ENCODE measurements at regions not wholly inside any gene's neighbourhood (a gene's known extent, or its start where the extent isn't known, plus 50 kb on each side); places are given as distances from the start of the nearest gene placed in this dataset.

GRCh38 chr7:85261336-85261735 lies 74.5 kb upstream of the SEMA3D start:
- no peak for TF ChIP-seq REST (IDR thresholded peaks at IDR 0.05; ENCODE audit: insufficient replicate concordance, low read depth)
- TF ChIP-seq CTCF (IDR thresholded peaks at IDR 0.05; ENCODE audit: insufficient read depth, low read length), result no peak
- no peak for TF ChIP-seq POLR2AphosphoS5 (IDR thresholded peaks at IDR 0.05; ENCODE audit: low read depth)
- TF ChIP-seq GABPA (IDR thresholded peaks at IDR 0.05; ENCODE audit: low read depth), result no peak
- no peak for TF ChIP-seq SPI1 (IDR thresholded peaks at IDR 0.05; ENCODE audit: borderline replicate concordance, low read depth)

Measured in HL-60 (cell line).